Left ventricle myocardium inferior (tissue), 1 donor: ENCODE measurements at regions not wholly inside any gene's neighbourhood (a gene's known extent, or its start where the extent isn't known, plus 50 kb on each side); places are given as distances from the start of the nearest gene placed in this dataset.

Experiments
- DNase-seq: peaks from one replicate; pipeline ENCODE4 v3.0.0-alpha.2; 2020
- H3K27ac ChIP-seq: fragments of 200-600 bp; replicated peaks from 2 replicates; pipeline ENCODE4 v1.8.0; 2021
- H3K27me3 ChIP-seq: fragments of 200-600 bp; 2 replicates; pipeline ENCODE4 v1.8.0; 2021; ENCODE audit warnings: low read depth
- H3K36me3 ChIP-seq: fragments of 200-600 bp; 2 replicates; pipeline ENCODE4 v1.8.0; 2021
- H3K4me1 ChIP-seq: fragments of 200-600 bp; 2 replicates; pipeline ENCODE4 v1.8.0; 2021
- H3K4me3 ChIP-seq: fragments of 200-600 bp; 2 replicates; pipeline ENCODE4 v1.8.0; 2021; ENCODE audit warnings: mild to moderate bottlenecking, moderate library complexity
- H3K9me3 ChIP-seq: fragments of 200-600 bp; replicated peaks from 2 replicates; pipeline ENCODE4 v1.8.0; 2021
- intact Hi-C: fragments of 100-400 bp; cut with micrococcal nuclease; formaldehyde crosslinking; loops from one replicate; pipeline ENCODE4 v1.11.0; 2022
- TF ChIP-seq, protein P1 (sequence below): fragments of 200-600 bp; IDR thresholded peaks from 2 replicates; pipeline ENCODE4 v1.8.0; 2021; ENCODE audit warnings: antibody characterized with exemption, mild to moderate bottlenecking, borderline replicate concordance
- donor health status: DM: no; HTN: yes; CAD: no; lungs with severe emphysema.

DNA sequence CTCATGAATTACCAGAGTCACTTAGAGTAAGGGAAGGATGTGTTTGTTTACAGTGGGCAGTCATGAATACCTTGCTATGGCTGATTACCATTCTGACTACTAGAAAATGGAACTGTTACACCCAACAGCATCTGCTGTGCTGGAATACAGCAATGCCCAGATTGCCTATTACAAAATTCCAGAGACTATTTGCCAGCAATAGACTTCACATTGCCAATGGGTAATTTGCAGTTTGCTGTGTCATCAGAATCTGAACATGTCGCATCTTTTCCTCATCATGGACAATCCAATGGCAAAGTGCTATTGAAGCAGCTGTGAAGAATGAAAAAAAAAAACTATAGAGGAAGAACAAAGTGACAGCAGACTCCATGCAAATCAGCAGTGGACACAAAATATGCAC, 356.6 kb downstream of the CXXC4 start:
- peaks cover 18% of the 10 kb centered on the region for H3K9me3 ChIP-seq
- no peak overlapping the region for H3K4me3 ChIP-seq
- no peaks in the 10 kb centered on the region for H3K27me3 ChIP-seq
- H3K27ac ChIP-seq: no peak overlapping the region
- H3K4me1 ChIP-seq: no peaks in the 10 kb centered on the region
- TF ChIP-seq, protein P1, sequence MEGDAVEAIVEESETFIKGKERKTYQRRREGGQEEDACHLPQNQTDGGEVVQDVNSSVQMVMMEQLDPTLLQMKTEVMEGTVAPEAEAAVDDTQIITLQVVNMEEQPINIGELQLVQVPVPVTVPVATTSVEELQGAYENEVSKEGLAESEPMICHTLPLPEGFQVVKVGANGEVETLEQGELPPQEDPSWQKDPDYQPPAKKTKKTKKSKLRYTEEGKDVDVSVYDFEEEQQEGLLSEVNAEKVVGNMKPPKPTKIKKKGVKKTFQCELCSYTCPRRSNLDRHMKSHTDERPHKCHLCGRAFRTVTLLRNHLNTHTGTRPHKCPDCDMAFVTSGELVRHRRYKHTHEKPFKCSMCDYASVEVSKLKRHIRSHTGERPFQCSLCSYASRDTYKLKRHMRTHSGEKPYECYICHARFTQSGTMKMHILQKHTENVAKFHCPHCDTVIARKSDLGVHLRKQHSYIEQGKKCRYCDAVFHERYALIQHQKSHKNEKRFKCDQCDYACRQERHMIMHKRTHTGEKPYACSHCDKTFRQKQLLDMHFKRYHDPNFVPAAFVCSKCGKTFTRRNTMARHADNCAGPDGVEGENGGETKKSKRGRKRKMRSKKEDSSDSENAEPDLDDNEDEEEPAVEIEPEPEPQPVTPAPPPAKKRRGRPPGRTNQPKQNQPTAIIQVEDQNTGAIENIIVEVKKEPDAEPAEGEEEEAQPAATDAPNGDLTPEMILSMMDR: no peak
- H3K36me3 ChIP-seq: no peaks in the 10 kb centered on the region
- no peak for DNase-seq
- intact Hi-C loops: no loop called here

DNA sequence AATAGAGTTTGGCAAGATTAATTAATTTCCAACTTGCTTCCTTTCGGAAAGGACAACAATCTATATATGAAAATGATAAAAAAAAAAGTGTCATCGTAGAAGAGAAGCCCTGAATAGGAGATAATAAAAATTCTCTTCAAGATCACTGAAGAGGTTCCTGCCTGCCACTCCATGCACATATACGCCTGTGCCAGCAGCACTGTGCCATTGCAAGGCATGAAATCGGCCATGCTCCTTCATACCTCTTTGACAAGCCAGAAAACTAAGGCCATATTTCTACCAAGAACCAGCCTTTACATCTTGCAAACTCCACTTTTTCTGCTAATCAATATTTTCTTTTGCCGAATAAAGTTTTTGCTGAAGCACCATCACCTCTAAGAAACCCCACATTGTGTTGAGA, 365.5 kb downstream of the CXXC4 start:
- DNase-seq: no peak
- no peaks in the 10 kb centered on the region for H3K4me1 ChIP-seq

DNA sequence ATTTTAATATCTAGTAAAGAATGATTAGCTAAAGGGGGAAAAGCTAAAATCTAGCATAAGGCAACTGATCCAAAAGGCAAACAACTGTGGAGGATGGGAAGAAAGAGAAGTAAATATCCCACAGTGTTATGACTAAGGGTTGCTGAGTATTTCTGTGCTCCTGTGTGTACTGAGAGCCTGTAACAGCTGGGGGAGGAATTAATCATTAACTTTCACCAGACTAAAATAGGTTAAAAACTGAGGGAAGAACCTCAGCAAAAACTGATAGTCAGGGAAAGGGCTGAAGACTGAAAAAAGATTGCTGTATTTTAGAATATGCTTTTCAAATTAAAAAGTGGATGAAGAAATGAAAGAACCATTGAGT, 365.9 kb downstream of the CXXC4 start:
- Histone ChIP-seq H3K4me3 (no peak overlapping the region), H3K4me1 (no peaks in the 10 kb centered on the region), H3K36me3 (no peaks in the 10 kb centered on the region), H3K27ac (no peak overlapping the region), H3K27me3 (no peaks in the 10 kb centered on the region), H3K9me3 (no peaks in the 10 kb centered on the region)
- DNase-seq: no peak
- intact Hi-C loops: no loop called here
- TF ChIP-seq, protein P1: no peak

More for the DNA sequence above, 365.5 kb downstream of the CXXC4 start:
- Histone ChIP-seq H3K36me3 (no peaks in the 10 kb centered on the region), H3K4me3 (no peak overlapping the region), H3K27me3 (no peaks in the 10 kb centered on the region), H3K27ac (no peak overlapping the region), H3K9me3 (peaks cover under 1% of the 10 kb centered on the region)
- TF ChIP-seq, protein P1: no peak
- intact Hi-C loops: no loop called here

DNA sequence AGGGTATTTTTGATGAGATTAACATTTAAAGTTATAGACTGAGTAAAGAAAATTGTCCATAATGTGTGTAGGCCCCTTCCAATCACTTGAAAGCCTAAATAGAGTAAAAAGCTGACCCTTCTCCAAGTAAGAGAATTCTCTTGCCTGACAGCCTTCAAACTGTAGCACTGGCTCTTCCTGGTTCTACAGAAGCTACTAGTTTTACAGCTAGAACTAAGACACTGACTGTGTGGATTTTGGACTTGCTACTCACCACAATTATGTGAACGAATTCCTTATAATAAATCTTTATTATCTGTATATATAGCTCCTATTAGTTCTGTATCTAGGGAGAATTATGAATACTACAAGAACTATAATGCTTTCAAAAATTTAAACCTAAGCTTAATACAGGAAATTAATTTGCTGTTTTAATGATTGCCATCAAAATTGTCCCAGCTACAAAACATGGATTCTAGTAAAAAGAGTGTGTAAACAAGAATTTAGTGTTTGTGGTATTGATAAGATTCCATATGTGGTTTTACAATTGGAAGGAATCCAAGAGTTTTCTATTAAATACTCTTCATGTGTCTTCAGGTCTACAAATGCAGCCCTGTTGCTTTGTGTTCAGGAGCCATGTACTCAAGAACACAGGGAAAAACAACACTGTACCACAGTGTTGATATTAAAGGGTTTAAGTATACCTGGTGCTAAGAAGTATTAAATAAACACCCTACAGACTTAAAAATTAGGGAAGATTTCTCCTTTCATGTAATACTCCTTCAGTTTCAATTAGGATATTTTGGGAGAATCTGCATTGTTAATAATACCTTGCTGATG, 366.5 kb downstream of the CXXC4 start:
- Histone ChIP-seq H3K27me3 (no peaks in the 10 kb centered on the region), H3K36me3 (no peaks in the 10 kb centered on the region), H3K27ac (no peak overlapping the region), H3K4me1 (no peaks in the 10 kb centered on the region), H3K9me3 (no peaks in the 10 kb centered on the region), H3K4me3 (no peak overlapping the region)
- intact Hi-C loops: no loop called here
- TF ChIP-seq, protein P1: no peak
- no peak for DNase-seq

DNA sequence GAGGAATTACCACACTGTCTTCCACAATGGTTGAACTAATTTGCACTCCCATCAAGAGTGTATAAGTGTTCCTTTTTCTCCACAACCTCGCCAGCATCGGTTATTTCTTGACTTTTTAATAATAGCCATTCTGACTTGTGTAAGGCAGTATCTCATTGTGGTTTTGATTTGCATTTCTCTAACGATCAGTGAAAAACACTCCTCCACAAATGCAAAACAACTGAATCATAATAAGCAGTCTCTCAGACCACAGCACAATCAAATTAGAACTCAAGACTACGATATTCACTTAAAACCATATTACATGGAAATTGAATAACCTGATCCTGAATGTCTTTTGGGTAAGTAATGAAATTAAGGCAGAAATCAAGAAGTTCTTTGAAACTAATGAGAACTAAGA, 371.7 kb downstream of the CXXC4 start:
- TF ChIP-seq, protein P1: no peak
- H3K4me3 ChIP-seq: no peak overlapping the region
- DNase-seq: no peak
- no peaks in the 10 kb centered on the region for H3K36me3 ChIP-seq
- H3K9me3 ChIP-seq: peaks cover 8% of the 10 kb centered on the region
- H3K27me3 ChIP-seq: no peaks in the 10 kb centered on the region
- intact Hi-C loops: no loop called here
- H3K27ac ChIP-seq: no peak overlapping the region
- H3K4me1 ChIP-seq: no peaks in the 10 kb centered on the region
